GM12878 (cell line): ENCODE measurements at regions not wholly inside any gene's neighbourhood (a gene's known extent, or its start where the extent isn't known, plus 50 kb on each side); places are given as distances from the start of the nearest gene placed in this dataset.

Experiments
- ATAC-seq: fragments of 200-7000 bp; cut with Tn5 transposase; 3 replicates; pipeline ENCODE4 v1.9.1; 2020; ENCODE audit warnings: mild to moderate bottlenecking, moderate library complexity
- BruUV-seq: library from RNA; stranded (reverse); fragments of 400-500 nt; replicated peaks from 2 replicates; lab custom pipeline; 2021; lab: Mats Ljungman, UMichigan
- CTCF ChIA-PET: fragments of 300-600 bp; sonication (Branson Sonifier 250); formaldehyde crosslinking; extraction: SDS; loops from one replicate; lab custom pipeline; 2021; ENCODE audit warnings: inconsistent platforms; lab: Yijun Ruan, JAX
- POLR2A ChIA-PET: fragments of 350-600 bp; formaldehyde crosslinking; extraction: SDS; loops from one replicate; lab custom pipeline; 2021; ENCODE audit warnings: inconsistent platforms; lab: Charles Lee
- RAD21 ChIA-PET: fragments of 300-600 bp; sonication (Branson Sonifier 250); formaldehyde crosslinking; loops from one replicate; lab custom pipeline; 2023; ENCODE audit warnings: antibody characterized with exemption; ENCODE audit not compliant: unreplicated experiment; lab: Charles Lee
- SMC1A ChIA-PET: fragments of 300-600 bp; sonication (Branson Sonifier 250); formaldehyde crosslinking; loops from one replicate; lab custom pipeline; 2023; ENCODE audit not compliant: unreplicated experiment, uncharacterized antibody; lab: Charles Lee
- DNase-seq: peaks from one replicate; pipeline ENCODE4 v3.0.0-alpha.2; 2011; ENCODE audit warnings: low read depth, low spot score
- FAIRE-seq: peaks from 3 replicates; lab custom pipeline; 2011; peaks lifted over from hg19 to GRCh38; lab: Jason Lieb, UNC
- H2AFZ ChIP-seq: 2 replicates; pipeline ENCODE4 v1.6.0; 2011; ENCODE audit warnings: low read depth, low read length, control low read depth; ENCODE audit not compliant: control insufficient read depth
- H3K27ac ChIP-seq: 2 replicates; pipeline ENCODE4 v1.5.1; 2011; ENCODE audit warnings: control low read depth; ENCODE audit not compliant: control insufficient read depth, insufficient read depth
- H3K27me3 ChIP-seq, 2 experiments: replicated peaks in 1 of 2; 2 replicates each; pipeline versions ENCODE4 v1.6.0 to v1.6.1; 2011; ENCODE audit warnings: low read length in 1 of 2; ENCODE audit not compliant: control insufficient read depth in 2 of 2, insufficient read depth in 2 of 2
- H3K36me3 ChIP-seq, 2 experiments: 2 replicates each; pipeline ENCODE4 v1.5.1; 2011; ENCODE audit warnings: low read length in 1 of 2; ENCODE audit not compliant: control insufficient read depth in 2 of 2, insufficient read depth in 2 of 2
- H3K4me1 ChIP-seq: 2 replicates; pipeline ENCODE4 v1.6.1; 2011; ENCODE audit warnings: mild to moderate bottlenecking, low read length, moderate library complexity, mixed read lengths; ENCODE audit not compliant: control insufficient read depth, insufficient read depth
- H3K4me2 ChIP-seq: 2 replicates; pipeline ENCODE4 v1.6.0; 2011; ENCODE audit warnings: control low read depth; ENCODE audit not compliant: control insufficient read depth, insufficient read depth
- H3K4me3 ChIP-seq: fragments of 200-600 bp; sonication (generic); 2 replicates; pipeline ENCODE4 v1.5.1; 2016
- H3K79me2 ChIP-seq: 2 replicates; pipeline ENCODE4 v1.6.0; 2011; ENCODE audit warnings: low read length; ENCODE audit not compliant: control insufficient read depth, insufficient read depth
- H3K9ac ChIP-seq: 2 replicates; pipeline ENCODE4 v1.8.0; 2011; ENCODE audit warnings: low read length, control low read depth, mixed read lengths; ENCODE audit not compliant: control insufficient read depth, insufficient read depth
- H3K9me3 ChIP-seq: replicated peaks from 3 replicates; pipeline ENCODE4 v1.5.1; 2011; ENCODE audit warnings: mild to moderate bottlenecking, low read length; ENCODE audit not compliant: control insufficient read depth, insufficient read depth
- H4K20me1 ChIP-seq: 2 replicates; pipeline ENCODE4 v1.6.0; 2011; ENCODE audit not compliant: control insufficient read depth, insufficient read depth
- BMI1 ChIP-seq: fragments of 450-650 bp; IDR thresholded peaks from 2 replicates; pipeline ENCODE4 v1.6.1; 2016; ENCODE audit warnings: mild to moderate bottlenecking, moderate library complexity, borderline replicate concordance
- CBX5 ChIP-seq: sonication (generic); IDR thresholded peaks from 2 replicates; pipeline ENCODE4 v1.6.1; 2016; ENCODE audit warnings: low read depth, moderate library complexity, mild to moderate bottlenecking, inconsistent platforms
- CHD1 ChIP-seq: IDR thresholded peaks from 2 replicates; pipeline ENCODE4 v1.6.1; 2012; ENCODE audit warnings: low read depth, low read length, improper control_type of control experiment
- CHD4 ChIP-seq: fragments of 200-600 bp; sonication (generic); IDR thresholded peaks from 2 replicates; pipeline ENCODE4 v1.6.1; 2016; ENCODE audit warnings: mild to moderate bottlenecking
- CREM ChIP-seq: IDR thresholded peaks from 2 replicates; pipeline ENCODE4 v1.6.1; 2014; ENCODE audit warnings: antibody characterized with exemption, low read depth
- HDAC6 ChIP-seq: fragments of 200-600 bp; sonication (generic); IDR thresholded peaks from one replicate; pipeline ENCODE4 v1.8.0; 2017; ENCODE audit warnings: antibody characterized with exemption; ENCODE audit not compliant: unreplicated experiment
- JUNB ChIP-seq: IDR thresholded peaks from 2 replicates; pipeline ENCODE4 v1.6.1; 2016; ENCODE audit warnings: antibody characterized with exemption, mild to moderate bottlenecking
- KDM1A ChIP-seq: fragments of 200-600 bp; sonication (generic); IDR thresholded peaks from 2 replicates; pipeline ENCODE4 v1.6.1; 2016; ENCODE audit warnings: borderline replicate concordance
- MXI1 ChIP-seq: fragments of 150-350 bp; IDR thresholded peaks from 2 replicates; pipeline ENCODE4 v1.6.1; 2011; ENCODE audit warnings: low read depth, mild to moderate bottlenecking, inconsistent platforms, low read length, improper control_type of control experiment
- NFYB ChIP-seq: IDR thresholded peaks from 2 replicates; pipeline ENCODE4 v1.6.1; 2011; ENCODE audit warnings: low read depth, mild to moderate bottlenecking, low read length, improper control_type of control experiment, moderate library complexity; ENCODE audit not compliant: insufficient read depth
- NR2C2 ChIP-seq: IDR thresholded peaks from 2 replicates; pipeline ENCODE4 v1.6.1; 2011; ENCODE audit warnings: borderline replicate concordance, low read depth; ENCODE audit not compliant: control insufficient read depth, insufficient read length
- SREBF1 ChIP-seq: IDR thresholded peaks from 2 replicates; pipeline ENCODE4 v1.6.1; 2012; ENCODE audit warnings: mild to moderate bottlenecking, low read length
- STAT3 ChIP-seq: IDR thresholded peaks from 2 replicates; pipeline ENCODE4 v1.6.1; 2011; ENCODE audit warnings: low read depth, low read length, improper control_type of control experiment
- SUPT20H ChIP-seq: IDR thresholded peaks from 2 replicates; pipeline ENCODE4 v1.6.1; 2011; ENCODE audit warnings: low read depth, mild to moderate bottlenecking, low read length, moderate library complexity, borderline replicate concordance; ENCODE audit not compliant: control insufficient read depth
- TAF1 ChIP-seq: IDR thresholded peaks from 2 replicates; pipeline ENCODE4 v1.6.1; 2011; ENCODE audit warnings: mild to moderate bottlenecking, low read depth, low read length, borderline replicate concordance
- ZNF217 ChIP-seq: fragments of 450-650 bp; IDR thresholded peaks from 2 replicates; pipeline ENCODE4 v1.6.1; 2017; ENCODE audit warnings: antibody characterized with exemption, mild to moderate bottlenecking
- ZNF622 ChIP-seq: fragments of 450-650 bp; IDR thresholded peaks from 2 replicates; pipeline ENCODE4 v1.6.1; 2017; ENCODE audit warnings: mild to moderate bottlenecking, inconsistent platforms
- WGBS: methylation state at CpG from one replicate; pipeline ENCODE4 v1.1.6; 2016; ENCODE audit warnings: low lambda C conversion rate; ENCODE audit not compliant: insufficient replicate concordance, insufficient coverage; ENCODE audit errors: missing lambda C conversion rate; 5-methylcytosine and 5-hydroxymethylcytosine counted together
- in situ Hi-C: fragments of 300-500 bp; cut with MboI; formaldehyde crosslinking; loops from 9 replicates; pipeline ENCODE4 v1.14.3; 2018; ENCODE audit warnings: mixed read lengths
- intact Hi-C: fragments of 100-400 bp; cut with micrococcal nuclease; formaldehyde crosslinking; loops from one replicate; pipeline ENCODE4 v1.14.2; 2022; ENCODE audit not compliant: unreplicated experiment
- TF ChIP-seq, protein P1 (sequence below), 3 experiments: IDR thresholded peaks in 2 of 3; conservative IDR thresholded peaks in 1 of 3; 2 replicates each; pipeline ENCODE4 v1.5.1; 2011; ENCODE audit warnings: low read depth in 3 of 3, low read length in 3 of 3, mild to moderate bottlenecking in 3 of 3, control low read depth in 2 of 3, moderate library complexity in 2 of 3, inconsistent platforms in 1 of 3, mixed read lengths in 1 of 3; ENCODE audit not compliant: control insufficient read depth in 2 of 3, insufficient read depth in 1 of 3; ENCODE audit errors: extremely low read depth in 1 of 3
- TF ChIP-seq, protein P2 (sequence below): fragments of 450-650 bp; IDR thresholded peaks from 2 replicates; pipeline ENCODE4 v1.6.1; 2017; ENCODE audit warnings: borderline replicate concordance

DNA sequence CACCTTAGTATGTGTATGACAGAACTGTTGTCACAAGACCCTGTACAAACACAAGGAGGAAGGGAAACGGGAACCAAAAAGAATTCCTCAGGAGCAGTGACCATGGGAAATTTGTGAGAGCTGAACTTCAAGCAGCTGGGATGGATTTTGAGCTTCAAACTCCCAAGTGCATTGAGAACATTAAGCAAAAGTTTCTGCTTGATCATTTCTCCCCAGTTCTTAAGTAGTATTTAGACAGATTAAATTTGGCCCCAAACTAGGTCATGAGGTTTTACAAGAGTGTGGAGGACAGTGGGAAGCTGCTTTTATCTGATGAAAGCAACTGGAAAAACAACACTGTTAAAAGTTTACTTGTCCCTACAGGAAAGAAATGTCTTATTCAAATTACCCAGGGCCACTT is 206.0 kb upstream of the DCN start:
- FAIRE-seq = no peak
- intact Hi-C loops (loop anchor here (10.0 kb wide), 2 partner anchors 1106 to 1376 kb away; no protein-coding TSS in a partner anchor), in situ Hi-C loops (loop anchor here (5.0 kb wide), 2 partner anchors 1184 to 1259 kb away; no protein-coding TSS in a partner anchor)

More for the DNA sequence above, 206.0 kb upstream of the DCN start:
- SMC1A ChIA-PET = interaction anchor here (1.0 kb wide), 1 partner anchor 76 kb away, joined by 3 read pairs; no protein-coding TSS in a partner anchor
- no TSS peak for BruUV-seq
- no peak overlapping the region for H3K4me2 ChIP-seq
- H3K79me2 ChIP-seq = no peaks in the 10 kb centered on the region
- POLR2A ChIA-PET = no interaction called here
- no peak overlapping the region for H3K27ac ChIP-seq
- H3K4me1 ChIP-seq = no peaks in the 10 kb centered on the region
- WGBS = 0% methylated on average over 1 of the region's 1 CpG
- ATAC-seq = no peak
- no peaks in the 10 kb centered on the region for H4K20me1 ChIP-seq
- TF ChIP-seq CHD4 = no peak
- TF ChIP-seq MXI1 = no peak
- TF ChIP-seq BMI1 = no peak
- no peak for TF ChIP-seq SUPT20H
- TF ChIP-seq NR2C2 = no peak
- TF ChIP-seq KDM1A = no peak
- no peak for TF ChIP-seq ZNF217
- TF ChIP-seq, protein P1, sequence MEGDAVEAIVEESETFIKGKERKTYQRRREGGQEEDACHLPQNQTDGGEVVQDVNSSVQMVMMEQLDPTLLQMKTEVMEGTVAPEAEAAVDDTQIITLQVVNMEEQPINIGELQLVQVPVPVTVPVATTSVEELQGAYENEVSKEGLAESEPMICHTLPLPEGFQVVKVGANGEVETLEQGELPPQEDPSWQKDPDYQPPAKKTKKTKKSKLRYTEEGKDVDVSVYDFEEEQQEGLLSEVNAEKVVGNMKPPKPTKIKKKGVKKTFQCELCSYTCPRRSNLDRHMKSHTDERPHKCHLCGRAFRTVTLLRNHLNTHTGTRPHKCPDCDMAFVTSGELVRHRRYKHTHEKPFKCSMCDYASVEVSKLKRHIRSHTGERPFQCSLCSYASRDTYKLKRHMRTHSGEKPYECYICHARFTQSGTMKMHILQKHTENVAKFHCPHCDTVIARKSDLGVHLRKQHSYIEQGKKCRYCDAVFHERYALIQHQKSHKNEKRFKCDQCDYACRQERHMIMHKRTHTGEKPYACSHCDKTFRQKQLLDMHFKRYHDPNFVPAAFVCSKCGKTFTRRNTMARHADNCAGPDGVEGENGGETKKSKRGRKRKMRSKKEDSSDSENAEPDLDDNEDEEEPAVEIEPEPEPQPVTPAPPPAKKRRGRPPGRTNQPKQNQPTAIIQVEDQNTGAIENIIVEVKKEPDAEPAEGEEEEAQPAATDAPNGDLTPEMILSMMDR (IDR thresholded peaks at IDR 0.05 in 2 of 3, conservative IDR thresholded peaks at IDR 0.05 in 1 of 3; ENCODE audit: control insufficient read depth in 2 of 3, extremely low read depth in 1 of 3, insufficient read depth in 1 of 3, low read depth in 3 of 3, low read length in 3 of 3) = no peak
- no peak for TF ChIP-seq NFYB
- TF ChIP-seq, protein P2, sequence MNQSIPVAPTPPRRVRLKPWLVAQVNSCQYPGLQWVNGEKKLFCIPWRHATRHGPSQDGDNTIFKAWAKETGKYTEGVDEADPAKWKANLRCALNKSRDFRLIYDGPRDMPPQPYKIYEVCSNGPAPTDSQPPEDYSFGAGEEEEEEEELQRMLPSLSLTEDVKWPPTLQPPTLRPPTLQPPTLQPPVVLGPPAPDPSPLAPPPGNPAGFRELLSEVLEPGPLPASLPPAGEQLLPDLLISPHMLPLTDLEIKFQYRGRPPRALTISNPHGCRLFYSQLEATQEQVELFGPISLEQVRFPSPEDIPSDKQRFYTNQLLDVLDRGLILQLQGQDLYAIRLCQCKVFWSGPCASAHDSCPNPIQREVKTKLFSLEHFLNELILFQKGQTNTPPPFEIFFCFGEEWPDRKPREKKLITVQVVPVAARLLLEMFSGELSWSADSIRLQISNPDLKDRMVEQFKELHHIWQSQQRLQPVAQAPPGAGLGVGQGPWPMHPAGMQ = no peak
- no peak for TF ChIP-seq CREM
- no peak for TF ChIP-seq CHD1
- no peak for TF ChIP-seq STAT3
- no peak for TF ChIP-seq HDAC6
- TF ChIP-seq SREBF1 = no peak
- no peak for TF ChIP-seq TAF1
- no peak for TF ChIP-seq CBX5
- no peak for TF ChIP-seq JUNB
- TF ChIP-seq ZNF622 = no peak
- CTCF ChIA-PET = interaction anchor here (1.0 to 1.8 kb wide), 4 partner anchors 10 to 1186 kb away, joined by 3 to 4 read pairs (median 3); no protein-coding TSS in a partner anchor
- no peaks in the 10 kb centered on the region for H3K27me3 ChIP-seq
- no peaks in the 10 kb centered on the region for H3K9me3 ChIP-seq
- H3K4me3 ChIP-seq = no peak overlapping the region
- no peak overlapping the region for H2AFZ ChIP-seq
- no peak overlapping the region for H3K9ac ChIP-seq
- H3K36me3 ChIP-seq = no peaks in the 10 kb centered on the region
- RAD21 ChIA-PET = interaction anchor here (1.2 to 1.4 kb wide), 2 partner anchors 15 to 1182 kb away, joined by 3 read pairs; no protein-coding TSS in a partner anchor
- no peak for DNase-seq
